Loucy (cell line): ENCODE measurements at regions not wholly inside any gene's neighbourhood (a gene's known extent, or its start where the extent isn't known, plus 50 kb on each side); places are given as distances from the start of the nearest gene placed in this dataset.

Experiments
- EZH2phosphoT487 ChIP-seq: fragments of 200-600 bp; IDR thresholded peaks from 2 replicates; pipeline ENCODE4 v1.6.1; 2018; ENCODE audit warnings: antibody characterized with exemption, mild to moderate bottlenecking, moderate library complexity, borderline replicate concordance
- TF ChIP-seq, protein P1 (sequence below): fragments of 200-600 bp; sonication (generic); conservative IDR thresholded peaks from 2 replicates; pipeline ENCODE4 v1.5.1; 2014; ENCODE audit warnings: mild to moderate bottlenecking, antibody characterized with exemption, low read length

DNA sequence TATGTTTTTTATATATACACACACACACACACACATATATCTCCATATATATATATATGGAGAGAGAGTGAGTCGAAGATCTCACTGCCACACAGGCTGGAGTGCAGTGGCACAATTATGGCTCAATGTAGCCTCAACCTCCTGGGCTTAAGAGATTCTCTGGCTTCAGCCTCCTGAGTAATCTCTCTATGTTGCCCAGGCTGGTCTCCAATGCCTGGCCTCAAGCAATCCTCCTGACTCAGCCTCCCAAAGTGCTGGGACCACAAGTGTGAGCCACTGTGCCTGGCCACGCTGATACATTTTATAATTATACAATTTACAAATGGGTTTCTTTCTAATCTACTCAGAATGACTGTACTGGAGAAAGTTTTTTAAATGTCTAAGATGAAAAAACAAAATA is 664.2 kb downstream of the PTPRC start:
- TF ChIP-seq, protein P1, sequence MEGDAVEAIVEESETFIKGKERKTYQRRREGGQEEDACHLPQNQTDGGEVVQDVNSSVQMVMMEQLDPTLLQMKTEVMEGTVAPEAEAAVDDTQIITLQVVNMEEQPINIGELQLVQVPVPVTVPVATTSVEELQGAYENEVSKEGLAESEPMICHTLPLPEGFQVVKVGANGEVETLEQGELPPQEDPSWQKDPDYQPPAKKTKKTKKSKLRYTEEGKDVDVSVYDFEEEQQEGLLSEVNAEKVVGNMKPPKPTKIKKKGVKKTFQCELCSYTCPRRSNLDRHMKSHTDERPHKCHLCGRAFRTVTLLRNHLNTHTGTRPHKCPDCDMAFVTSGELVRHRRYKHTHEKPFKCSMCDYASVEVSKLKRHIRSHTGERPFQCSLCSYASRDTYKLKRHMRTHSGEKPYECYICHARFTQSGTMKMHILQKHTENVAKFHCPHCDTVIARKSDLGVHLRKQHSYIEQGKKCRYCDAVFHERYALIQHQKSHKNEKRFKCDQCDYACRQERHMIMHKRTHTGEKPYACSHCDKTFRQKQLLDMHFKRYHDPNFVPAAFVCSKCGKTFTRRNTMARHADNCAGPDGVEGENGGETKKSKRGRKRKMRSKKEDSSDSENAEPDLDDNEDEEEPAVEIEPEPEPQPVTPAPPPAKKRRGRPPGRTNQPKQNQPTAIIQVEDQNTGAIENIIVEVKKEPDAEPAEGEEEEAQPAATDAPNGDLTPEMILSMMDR: no peak
- no peak for TF ChIP-seq EZH2phosphoT487
